A673 (cell line): ENCODE measurements at regions not wholly inside any gene's neighbourhood (a gene's known extent, or its start where the extent isn't known, plus 50 kb on each side); places are given as distances from the start of the nearest gene placed in this dataset.

Source experiments
- CTCF ChIP-seq: fragments of 300-800, 200-600 bp; sonication (generic); conservative IDR thresholded peaks from 2 replicates; pipeline ENCODE4 v1.5.1; 2017; ENCODE audit warnings: low read depth, mild to moderate bottlenecking, antibody characterized with exemption, low read length, moderate library complexity, mixed read lengths
- EZH2 ChIP-seq: fragments of 200-600 bp; sonication (generic); IDR thresholded peaks from 2 replicates; pipeline ENCODE4 v1.6.1; 2017; ENCODE audit warnings: borderline replicate concordance, low read depth, mild to moderate bottlenecking, mixed read lengths, antibody characterized with exemption, low read length; ENCODE audit not compliant: poor library complexity, severe bottlenecking

GRCh38 chr5:130488252-130488651 is 584.0 kb downstream of the CHSY3 start:
- TF ChIP-seq EZH2 (no peak), CTCF (no peak)
